ENCODE measurements at regions not wholly inside any gene's neighbourhood (a gene's known extent, or its start where the extent isn't known, plus 50 kb on each side); places are given as distances from the start of the nearest gene placed in this dataset.

DNA sequence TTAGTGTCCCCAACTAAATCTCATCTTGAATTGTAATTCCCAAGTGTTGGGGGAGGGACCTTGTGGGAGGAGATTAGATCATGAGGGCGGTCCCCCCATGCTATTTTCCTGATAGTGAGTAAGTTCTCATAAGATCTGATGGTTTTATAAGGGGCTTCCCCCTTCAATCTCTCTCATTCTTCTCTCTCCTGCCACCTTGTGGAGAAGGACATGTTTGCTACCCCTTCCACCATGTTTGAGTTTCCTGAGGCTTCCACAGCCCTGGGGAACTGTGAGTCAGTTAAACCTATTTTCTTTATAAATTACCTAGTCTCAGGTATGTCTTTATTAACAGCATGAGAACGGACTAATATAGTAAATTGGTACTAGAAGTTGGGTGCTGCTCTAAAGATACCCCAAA, 365.6 kb downstream of the ANKRD7 start:
- TF ChIP-seq, protein P1, sequence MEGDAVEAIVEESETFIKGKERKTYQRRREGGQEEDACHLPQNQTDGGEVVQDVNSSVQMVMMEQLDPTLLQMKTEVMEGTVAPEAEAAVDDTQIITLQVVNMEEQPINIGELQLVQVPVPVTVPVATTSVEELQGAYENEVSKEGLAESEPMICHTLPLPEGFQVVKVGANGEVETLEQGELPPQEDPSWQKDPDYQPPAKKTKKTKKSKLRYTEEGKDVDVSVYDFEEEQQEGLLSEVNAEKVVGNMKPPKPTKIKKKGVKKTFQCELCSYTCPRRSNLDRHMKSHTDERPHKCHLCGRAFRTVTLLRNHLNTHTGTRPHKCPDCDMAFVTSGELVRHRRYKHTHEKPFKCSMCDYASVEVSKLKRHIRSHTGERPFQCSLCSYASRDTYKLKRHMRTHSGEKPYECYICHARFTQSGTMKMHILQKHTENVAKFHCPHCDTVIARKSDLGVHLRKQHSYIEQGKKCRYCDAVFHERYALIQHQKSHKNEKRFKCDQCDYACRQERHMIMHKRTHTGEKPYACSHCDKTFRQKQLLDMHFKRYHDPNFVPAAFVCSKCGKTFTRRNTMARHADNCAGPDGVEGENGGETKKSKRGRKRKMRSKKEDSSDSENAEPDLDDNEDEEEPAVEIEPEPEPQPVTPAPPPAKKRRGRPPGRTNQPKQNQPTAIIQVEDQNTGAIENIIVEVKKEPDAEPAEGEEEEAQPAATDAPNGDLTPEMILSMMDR (IDR thresholded peaks at IDR 0.05): peak; percentile 77
- no peak for TF ChIP-seq ZFX (IDR thresholded peaks at IDR 0.05; ENCODE audit: borderline replicate concordance)

DNA sequence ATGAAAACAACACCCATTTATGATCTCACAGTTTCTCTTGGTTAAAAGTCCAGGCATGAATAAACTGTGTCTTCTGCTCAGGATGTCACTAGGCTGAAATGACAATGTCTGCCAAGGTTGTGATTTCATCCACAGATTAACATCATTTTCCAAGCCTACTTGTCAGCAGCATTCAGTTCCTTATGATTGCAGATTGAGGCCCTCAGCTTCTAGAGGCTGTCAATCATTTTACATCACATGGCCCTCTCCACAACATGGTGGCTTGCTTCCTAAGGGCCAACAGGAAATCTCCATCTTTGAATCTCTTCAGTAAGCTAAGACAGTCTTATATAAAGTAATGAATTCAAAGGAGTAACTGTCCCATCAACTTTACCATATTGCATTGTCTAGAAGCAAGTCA, 377.6 kb downstream of the ANKRD7 start:
- no peak overlapping the region for H3K27ac ChIP-seq
- TF ChIP-seq, protein P1 (IDR thresholded peaks at IDR 0.05): no peak
- TF ChIP-seq ZFX (IDR thresholded peaks at IDR 0.05; ENCODE audit: borderline replicate concordance): no peak

More for the DNA sequence above, 365.6 kb downstream of the ANKRD7 start:
- H3K27ac ChIP-seq: no peak overlapping the region

DNA sequence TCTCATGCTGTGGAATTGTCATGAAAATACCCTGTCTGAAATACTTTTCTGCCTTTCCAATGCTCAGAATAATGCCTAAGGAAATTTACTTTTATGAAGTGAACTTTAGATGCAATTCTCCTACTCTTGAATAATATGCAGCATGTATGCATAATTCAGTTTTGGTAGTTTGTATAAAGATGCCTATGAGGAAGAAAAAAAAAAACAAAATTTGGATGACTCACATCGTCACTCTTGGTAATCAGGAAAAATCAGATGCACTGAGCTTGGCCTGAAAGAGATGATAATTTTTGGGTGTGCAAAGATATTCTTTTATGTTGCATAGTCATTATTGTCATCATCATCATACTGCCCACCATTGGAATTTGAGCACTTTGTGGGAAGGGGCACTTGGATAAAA, 382.1 kb downstream of the ANKRD7 start:
- TF ChIP-seq, protein P1 (IDR thresholded peaks at IDR 0.05): no peak
- no peak for TF ChIP-seq ZFX (IDR thresholded peaks at IDR 0.05; ENCODE audit: borderline replicate concordance)
- no peak overlapping the region for H3K27ac ChIP-seq

DNA sequence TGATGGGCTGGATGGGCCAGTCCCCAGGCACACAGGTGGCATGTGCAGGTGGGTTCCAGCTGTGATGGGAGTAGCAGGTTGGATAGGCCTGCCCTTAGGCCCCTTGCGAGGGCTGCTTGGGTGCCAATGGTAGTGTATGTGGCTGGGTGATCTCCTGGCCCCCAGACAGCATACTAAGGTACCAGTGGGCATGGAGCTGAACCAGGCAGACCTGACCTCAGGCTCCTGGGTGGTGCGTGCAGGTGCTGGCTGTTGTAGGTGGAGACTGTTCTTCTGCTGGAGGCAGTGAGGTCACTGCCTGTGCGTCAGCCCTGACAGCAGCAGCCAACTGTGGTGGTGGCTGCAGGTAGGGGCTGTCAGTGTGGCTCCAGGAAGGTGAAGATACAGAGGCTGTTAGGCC, 384.7 kb downstream of the ANKRD7 start:
- TF ChIP-seq, protein P1 (IDR thresholded peaks at IDR 0.05): no peak
- no peak for TF ChIP-seq ZFX (IDR thresholded peaks at IDR 0.05; ENCODE audit: borderline replicate concordance)
- H3K27ac ChIP-seq: no peak overlapping the region

DNA sequence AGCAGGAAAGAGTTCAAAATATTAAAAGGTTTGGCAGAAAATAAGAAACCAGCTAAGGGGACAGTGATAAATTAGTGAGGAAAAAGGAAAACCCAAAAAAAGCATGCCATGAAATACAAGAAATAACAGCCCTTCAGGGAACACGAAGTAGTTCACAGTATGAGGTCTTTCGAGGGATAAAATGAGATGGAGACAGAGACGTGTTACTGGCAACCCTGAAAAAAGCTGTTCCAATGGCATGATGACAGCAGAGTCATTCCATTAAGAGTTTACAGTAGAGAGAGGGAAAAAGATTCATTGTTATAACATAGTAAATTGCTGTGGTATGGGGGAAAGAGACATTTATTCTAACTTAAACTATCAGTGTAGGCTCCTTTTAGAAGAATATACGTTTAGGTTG, 391.2 kb downstream of the ANKRD7 start:
- no peak overlapping the region for H3K27ac ChIP-seq
- TF ChIP-seq, protein P1 (IDR thresholded peaks at IDR 0.05): no peak
- TF ChIP-seq ZFX (IDR thresholded peaks at IDR 0.05; ENCODE audit: borderline replicate concordance): no peak

DNA sequence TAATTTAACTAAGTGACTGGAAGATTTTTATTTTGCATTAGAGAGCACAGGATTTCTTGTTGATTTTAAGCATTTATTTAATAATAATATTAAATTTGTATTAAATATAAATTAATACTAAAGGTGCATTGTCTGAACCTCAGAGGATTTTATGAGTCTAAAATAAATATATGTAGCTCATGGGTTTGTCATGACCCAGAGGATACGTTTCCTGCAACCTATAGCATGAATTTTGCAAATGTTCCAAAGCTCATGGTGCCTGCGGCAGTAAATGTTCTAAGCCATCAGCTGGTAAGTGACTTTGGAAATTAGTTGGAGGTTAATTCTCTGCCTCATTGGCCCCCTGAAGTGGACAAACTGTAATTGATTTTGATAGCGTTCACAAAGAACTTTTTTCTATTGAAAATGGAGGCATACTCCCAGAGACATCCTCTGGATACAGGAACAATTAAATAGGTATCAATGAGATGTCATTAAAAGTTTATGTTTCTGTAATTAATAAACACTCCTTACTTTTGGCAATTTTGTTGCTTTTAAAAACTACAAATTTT, 397.4 kb downstream of the ANKRD7 start:
- TF ChIP-seq, protein P1 (IDR thresholded peaks at IDR 0.05): no peak
- no peak for TF ChIP-seq ZFX (IDR thresholded peaks at IDR 0.05; ENCODE audit: borderline replicate concordance)
- H3K27ac ChIP-seq: peak overlapping the region; percentile 76

DNA sequence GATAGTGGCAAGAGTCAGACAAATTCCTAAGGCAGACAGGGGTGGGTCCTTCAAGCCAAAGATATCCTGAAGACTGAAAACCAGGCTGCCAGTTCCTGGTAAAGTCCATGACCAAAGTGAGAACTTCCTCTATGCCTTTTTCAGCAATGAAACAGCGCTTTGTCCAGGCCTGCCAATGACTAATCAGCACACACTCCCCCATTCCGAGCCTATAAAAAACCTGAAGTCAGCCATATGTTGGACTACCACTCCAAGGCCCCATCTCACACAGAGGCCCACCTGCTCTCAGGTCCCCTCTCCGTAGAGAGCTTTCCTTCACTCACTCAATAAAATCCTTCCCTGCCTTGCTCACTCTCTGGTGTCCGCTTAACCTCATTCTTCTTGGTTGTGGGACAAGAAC, 402.2 kb downstream of the ANKRD7 start:
- TF ChIP-seq ZFX (IDR thresholded peaks at IDR 0.05; ENCODE audit: borderline replicate concordance): no peak
- TF ChIP-seq, protein P1 (IDR thresholded peaks at IDR 0.05): no peak
- peak overlapping the region; percentile 59 for H3K27ac ChIP-seq

Data from 22Rv1 (cell line).